HepG2 (cell line): ENCODE measurements at regions not wholly inside any gene's neighbourhood (a gene's known extent, or its start where the extent isn't known, plus 50 kb on each side); places are given as distances from the start of the nearest gene placed in this dataset.

Experiments
- ATAC-seq: fragments of 200-7000 bp; cut with Tn5 transposase; 3 replicates; pipeline ENCODE4 v1.9.1; 2020; ENCODE audit warnings: mild to moderate bottlenecking, moderate library complexity
- BruUV-seq: library from RNA; stranded (reverse); fragments of 400-500 nt; replicated peaks from 2 replicates; lab custom pipeline; 2021; lab: Mats Ljungman, UMichigan
- CTCF ChIA-PET: fragments of 300-600 bp; formaldehyde crosslinking; extraction: SDS; loops from one replicate; lab custom pipeline; 2021; ENCODE audit warnings: low total read pairs, inconsistent platforms, low intra/inter-chr PET ratio; lab: Yijun Ruan, JAX
- POLR2A ChIA-PET: fragments of 350-600 bp; sonication (Branson Sonifier 250); formaldehyde crosslinking; loops from one replicate; lab custom pipeline; 2020; ENCODE audit warnings: antibody characterized with exemption, inconsistent platforms; lab: Yijun Ruan, JAX
- DNase-seq: peaks from one replicate; pipeline ENCODE4 v3.0.0-alpha.2; 2015; ENCODE audit warnings: low spot score
- FAIRE-seq: peaks from 3 replicates; lab custom pipeline; 2011; peaks lifted over from hg19 to GRCh38; lab: Jason Lieb, UNC
- H2AFZ ChIP-seq: one replicate; pipeline ENCODE4 v1.6.1; 2011; ENCODE audit warnings: low read length, inconsistent platforms
- H3K27ac ChIP-seq: fragments of 300-600 bp; 3 replicates; pipeline ENCODE4 v1.8.0; 2011; ENCODE audit warnings: mixed run types, mild to moderate bottlenecking, mixed read lengths, low read length, inconsistent platforms; ENCODE audit not compliant: insufficient read depth; ENCODE audit errors: extremely low read length
- H3K27me3 ChIP-seq, 2 experiments: fragments of 200-600 bp in 1 of 2; 2 replicates in 1 of 2; 3 replicates in 1 of 2; pipeline versions ENCODE4 v1.6.0 to v1.8.0; 2011; ENCODE audit warnings: low read length in 2 of 2, mild to moderate bottlenecking in 2 of 2, moderate library complexity in 2 of 2, inconsistent platforms in 1 of 2; ENCODE audit not compliant: insufficient read depth in 2 of 2, control insufficient read depth in 1 of 2
- H3K36me3 ChIP-seq, 2 experiments: fragments of 200-600 bp in 1 of 2; replicated peaks in 1 of 2; 2 replicates in 1 of 2; 3 replicates in 1 of 2; pipeline versions ENCODE4 v1.5.1 to v1.8.0; 2011; ENCODE audit warnings: low read length in 2 of 2, inconsistent platforms in 1 of 2; ENCODE audit not compliant: insufficient read depth in 2 of 2, control insufficient read depth in 1 of 2
- H3K4me1 ChIP-seq: 2 replicates; pipeline ENCODE4 v1.5.1; 2012; ENCODE audit warnings: low read length, inconsistent platforms; ENCODE audit not compliant: insufficient read depth
- H3K4me2 ChIP-seq: 2 replicates; pipeline ENCODE4 v1.6.0; 2011; ENCODE audit warnings: low read depth, low read length, inconsistent platforms
- H3K4me3 ChIP-seq, 3 experiments: fragments of 200-600 bp in 1 of 3; sonication (generic), shearing (Covaris generic) in 1 of 3; replicated peaks in 1 of 3; 2 replicates each; pipeline ENCODE4 v1.5.1; 2011 to 2016; ENCODE audit warnings: low read length in 3 of 3, inconsistent platforms in 2 of 3, low read depth in 2 of 3, mild to moderate bottlenecking in 2 of 3, control low read depth in 1 of 3, mixed read lengths in 1 of 3; ENCODE audit not compliant: insufficient read depth in 1 of 3
- H3K79me2 ChIP-seq: one replicate; pipeline ENCODE4 v1.6.1; 2011; ENCODE audit warnings: low read length, inconsistent platforms; ENCODE audit not compliant: insufficient read depth
- H3K9ac ChIP-seq: 2 replicates; pipeline ENCODE4 v1.6.0; 2011; ENCODE audit warnings: mild to moderate bottlenecking, low read depth, low read length, inconsistent platforms; ENCODE audit not compliant: insufficient read depth
- H3K9me3 ChIP-seq: 2 replicates; pipeline ENCODE4 v1.5.1; 2012; ENCODE audit warnings: mild to moderate bottlenecking, low read length
- H4K20me1 ChIP-seq: 2 replicates; pipeline ENCODE4 v1.6.0; 2011; ENCODE audit warnings: inconsistent platforms, mild to moderate bottlenecking, low read length, moderate library complexity; ENCODE audit not compliant: insufficient read depth
- GPN1 ChIP-seq: sonication (generic); formaldehyde crosslinking; IDR thresholded peaks from 2 replicates; pipeline ENCODE4 v1.5.1; 2020; ENCODE audit warnings: missing genetic modification reagents, borderline replicate concordance
- MZF1 ChIP-seq: sonication (generic); formaldehyde crosslinking; IDR thresholded peaks from 2 replicates; pipeline ENCODE4 v1.8.1; 2023; ENCODE audit warnings: mild to moderate bottlenecking, missing genetic modification reagents, borderline replicate concordance
- SMAD1 ChIP-seq: sonication (generic); formaldehyde crosslinking; IDR thresholded peaks from 2 replicates; pipeline ENCODE4 v1.4.0; 2020; ENCODE audit warnings: missing genetic modification reagents, low read depth, mild to moderate bottlenecking, borderline replicate concordance
- TOPORS ChIP-seq: sonication (generic); formaldehyde crosslinking; IDR thresholded peaks from 2 replicates; pipeline ENCODE4 v1.8.0; 2023; ENCODE audit warnings: mild to moderate bottlenecking, missing genetic modification reagents
- ZFX ChIP-seq: sonication (generic); formaldehyde crosslinking; IDR thresholded peaks from 2 replicates; pipeline ENCODE4 v1.4.0; 2020; ENCODE audit warnings: mild to moderate bottlenecking, low read depth, missing genetic modification reagents, moderate library complexity
- ZNF20 ChIP-seq: sonication (generic); formaldehyde crosslinking; IDR thresholded peaks from 2 replicates; pipeline ENCODE4 v1.4.0; 2020; ENCODE audit warnings: mild to moderate bottlenecking, moderate library complexity, missing genetic modification reagents
- ZNF790 ChIP-seq: sonication (generic); formaldehyde crosslinking; IDR thresholded peaks from 2 replicates; pipeline ENCODE4 v1.8.0; 2022; ENCODE audit warnings: missing genetic modification reagents, mild to moderate bottlenecking, borderline replicate concordance
- ZNF879 ChIP-seq: sonication (generic); formaldehyde crosslinking; IDR thresholded peaks from 2 replicates; pipeline ENCODE4 v1.8.1; 2023; ENCODE audit warnings: missing genetic modification reagents
- WGBS: methylation state at CpG from one replicate; pipeline ENCODE4 v1.1.6; 2017; ENCODE audit warnings: low lambda C conversion rate; 5-methylcytosine and 5-hydroxymethylcytosine counted together
- in situ Hi-C: cut with HindIII; loops from 2 replicates; pipeline ENCODE4 v1.10.0; 2017; ENCODE audit warnings: low pct_unique_long_range_greater_than_20kb; ENCODE audit not compliant: extremely low pct_ligation_motif_present
- intact Hi-C: fragments of 100-400 bp; cut with micrococcal nuclease; formaldehyde crosslinking; loops from one replicate; pipeline ENCODE4 v1.10.0; 2022; ENCODE audit not compliant: unreplicated experiment

DNA sequence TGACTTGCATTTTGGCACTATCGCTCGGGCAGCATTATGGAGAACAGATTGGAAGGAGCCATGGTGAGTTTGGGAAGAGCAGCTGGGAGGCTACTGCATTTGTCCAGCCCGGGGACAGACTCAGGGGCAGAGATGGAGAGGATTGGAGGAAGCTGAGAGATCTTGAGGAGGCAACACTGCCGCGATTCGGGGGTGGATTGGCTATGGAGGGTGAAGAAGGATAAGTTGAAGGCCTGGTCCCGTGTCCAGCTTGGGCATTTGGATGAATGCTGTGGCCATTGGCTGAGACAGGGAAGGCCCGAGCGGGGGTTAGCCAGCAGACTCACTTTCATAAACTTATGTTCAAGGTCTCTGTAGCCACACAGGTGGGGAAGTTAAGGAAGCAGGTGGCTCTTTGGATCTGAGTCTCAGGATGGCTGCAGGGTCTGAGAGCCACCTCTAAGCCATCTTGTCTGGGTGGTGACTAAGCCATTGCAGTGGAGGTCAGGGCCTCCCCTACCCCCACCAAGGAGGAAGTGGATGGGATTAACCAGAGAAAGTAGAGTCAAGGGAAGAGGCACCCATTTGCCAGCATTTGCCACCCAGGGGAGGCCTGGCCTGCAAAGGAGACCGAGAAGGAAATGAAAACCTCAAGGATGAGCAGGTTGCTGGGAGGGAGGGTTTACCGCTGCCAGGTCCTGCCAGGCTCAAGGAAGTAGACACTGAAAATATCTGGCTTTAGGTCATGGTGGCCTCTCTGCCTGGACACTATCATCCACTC is 144.0 kb upstream of the TLE3 start:
- WGBS = 48% methylated on average over 11 of the region's 11 CpGs
- Histone ChIP-seq H3K4me1 (peaks cover 8% of the 10 kb centered on the region; the same call in 1 of the 2 replicates), H3K4me3 (no peak overlapping the region), H3K27me3 (peaks cover 3 to 16% of the 10 kb centered on the region in 2 experiments; a peak in 2 of 5 replicates), H3K36me3 (no peaks in the 10 kb centered on the region), H3K9ac (no peak overlapping the region), H3K9me3 (no peaks in the 10 kb centered on the region), H3K4me2 (no peak overlapping the region), H2AFZ (no peak overlapping the region), H4K20me1 (0 out of 2 replicates have a peak, but pooled peaks cover 2% of the 10 kb centered on the region), H3K27ac (no peak overlapping the region), H3K79me2 (no peaks in the 10 kb centered on the region)
- in situ Hi-C loops = no loop called here
- FAIRE-seq (no peak), ATAC-seq (no peak), DNase-seq (no peak)
- BruUV-seq = no TSS peak
- intact Hi-C loops = no loop called here
- ChIA-PET CTCF (no interaction called here), POLR2A (no interaction called here)
- TF ChIP-seq TOPORS (CRISPR knock-in tag) (no peak), MZF1 (CRISPR knock-in tag) (no peak), ZNF20 (no peak), ZNF879 (CRISPR knock-in tag) (no peak), ZNF790 (CRISPR knock-in tag) (no peak), SMAD1 (no peak), GPN1 (CRISPR knock-in tag) (no peak), ZFX (CRISPR knock-in tag) (no peak)
